Activated CD4-positive, alpha-beta T cell treated with anti-CD3 and anti-CD28 coated beads for 48 hours (primary cell): ENCODE measurements at regions not wholly inside any gene's neighbourhood (a gene's known extent, or its start where the extent isn't known, plus 50 kb on each side); places are given as distances from the start of the nearest gene placed in this dataset.

Source experiments
- DNase-seq: peaks from one replicate; pipeline ENCODE4 v3.0.0-alpha.2; 2020

- DNase-seq = no peak
Observed at GRCh38 chr6:114520976-114521375, 178.2 kb upstream of the HS3ST5 start.

GRCh38 chr6:114514170-114514569, 171.3 kb upstream of the HS3ST5 start:
- no peak for DNase-seq

GRCh38 chr6:114471450-114471849, 128.6 kb upstream of the HS3ST5 start:
- no peak for DNase-seq

- no peak for DNase-seq
Observed at GRCh38 chr6:114467931-114468330, 125.1 kb upstream of the HS3ST5 start.

- DNase-seq = no peak
Observed at GRCh38 chr6:114465511-114465910, 122.7 kb upstream of the HS3ST5 start.

GRCh38 chr6:114453737-114454276, 111.0 kb upstream of the HS3ST5 start:
- no peak for DNase-seq

GRCh38 chr6:114452785-114453401, 110.1 kb upstream of the HS3ST5 start:
- no peak for DNase-seq

GRCh38 chr6:114450631-114451030, 107.8 kb upstream of the HS3ST5 start:
- no peak for DNase-seq

- DNase-seq = no peak
Observed at GRCh38 chr6:114449659-114450058, 106.8 kb upstream of the HS3ST5 start.

- no peak for DNase-seq
Observed at GRCh38 chr6:114446342-114446741, 103.5 kb upstream of the HS3ST5 start.

GRCh38 chr6:114445846-114446245, 103.0 kb upstream of the HS3ST5 start:
- no peak for DNase-seq

GRCh38 chr6:114439411-114439810, 96.6 kb upstream of the HS3ST5 start:
- DNase-seq = no peak

- no peak for DNase-seq
Observed at GRCh38 chr6:114437235-114437634, 94.4 kb upstream of the HS3ST5 start.

GRCh38 chr6:114436691-114437090, 93.9 kb upstream of the HS3ST5 start:
- no peak for DNase-seq

- DNase-seq = no peak
Observed at GRCh38 chr6:114435985-114436384, 93.2 kb upstream of the HS3ST5 start.

- no peak for DNase-seq
Observed at GRCh38 chr6:114432400-114432799, 89.6 kb upstream of the HS3ST5 start.

GRCh38 chr6:114431641-114432040, 88.8 kb upstream of the HS3ST5 start:
- no peak for DNase-seq

- DNase-seq = no peak
Observed at GRCh38 chr6:114430534-114431124, 87.8 kb upstream of the HS3ST5 start.

- no peak for DNase-seq
Observed at GRCh38 chr6:114428341-114428740, 85.5 kb upstream of the HS3ST5 start.

- no peak for DNase-seq
Observed at GRCh38 chr6:114421199-114421598, 78.4 kb upstream of the HS3ST5 start.

GRCh38 chr6:114419175-114419574, 76.4 kb upstream of the HS3ST5 start:
- DNase-seq = no peak

GRCh38 chr6:114418304-114418972, 75.6 kb upstream of the HS3ST5 start:
- DNase-seq = no peak

- DNase-seq = no peak
Observed at GRCh38 chr6:114407426-114408035, 64.7 kb upstream of the HS3ST5 start.
